Rectal smooth muscle tissue (tissue), 1 donor: ENCODE measurements at regions not wholly inside any gene's neighbourhood (a gene's known extent, or its start where the extent isn't known, plus 50 kb on each side); places are given as distances from the start of the nearest gene placed in this dataset.

Experiments
- H3K27ac ChIP-seq: one replicate; pipeline ENCODE4 v1.7.0; 2013; ENCODE audit warnings: low read depth, low read length, inconsistent platforms
- H3K27me3 ChIP-seq: one replicate; pipeline ENCODE4 v1.7.0; 2013; ENCODE audit warnings: low read length; ENCODE audit not compliant: control insufficient read depth, insufficient read depth
- H3K36me3 ChIP-seq: one replicate; pipeline ENCODE4 v1.7.0; 2013; ENCODE audit warnings: low read length; ENCODE audit not compliant: control insufficient read depth, insufficient read depth
- H3K4me1 ChIP-seq: one replicate; pipeline ENCODE4 v1.7.0; 2013; ENCODE audit warnings: low read length; ENCODE audit not compliant: control insufficient read depth, insufficient read depth
- H3K4me3 ChIP-seq: one replicate; pipeline ENCODE4 v1.7.0; 2013; ENCODE audit warnings: low read length
- H3K9ac ChIP-seq: one replicate; pipeline ENCODE4 v1.7.0; 2013; ENCODE audit warnings: low read length

DNA sequence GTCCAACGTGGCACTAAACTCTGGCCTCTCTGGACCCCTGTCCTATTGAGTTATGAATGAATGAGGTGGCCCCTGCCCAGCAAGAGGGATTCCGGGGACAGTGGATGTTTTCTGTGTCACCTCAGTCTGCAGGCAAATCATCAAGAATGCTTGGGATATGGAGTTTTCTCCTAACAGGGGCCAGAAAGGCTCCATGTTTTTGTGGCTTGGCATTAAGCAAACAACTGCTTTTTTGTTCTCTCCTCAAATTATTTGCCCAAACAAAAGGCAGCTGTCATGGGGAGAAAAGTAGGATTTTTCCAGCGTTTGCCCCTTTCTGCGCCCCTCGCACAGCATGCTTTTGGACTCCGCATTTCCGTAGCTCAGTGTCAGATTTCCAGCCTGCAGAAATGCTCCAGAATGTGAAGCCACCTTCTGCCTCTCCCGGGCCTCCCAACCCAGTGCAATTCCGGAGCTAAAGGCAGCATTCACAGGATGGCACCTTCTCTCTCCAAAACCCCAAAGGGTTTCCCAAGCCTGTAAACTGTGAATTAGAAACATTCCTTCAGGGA lies 553.3 kb downstream of the CCDC171 start:
- Histone ChIP-seq H3K4me1 (no peaks in the 10 kb centered on the region), H3K27me3 (no peaks in the 10 kb centered on the region), H3K4me3 (no peak overlapping the region), H3K27ac (no peak overlapping the region), H3K36me3 (no peaks in the 10 kb centered on the region), H3K9ac (no peak overlapping the region)

DNA sequence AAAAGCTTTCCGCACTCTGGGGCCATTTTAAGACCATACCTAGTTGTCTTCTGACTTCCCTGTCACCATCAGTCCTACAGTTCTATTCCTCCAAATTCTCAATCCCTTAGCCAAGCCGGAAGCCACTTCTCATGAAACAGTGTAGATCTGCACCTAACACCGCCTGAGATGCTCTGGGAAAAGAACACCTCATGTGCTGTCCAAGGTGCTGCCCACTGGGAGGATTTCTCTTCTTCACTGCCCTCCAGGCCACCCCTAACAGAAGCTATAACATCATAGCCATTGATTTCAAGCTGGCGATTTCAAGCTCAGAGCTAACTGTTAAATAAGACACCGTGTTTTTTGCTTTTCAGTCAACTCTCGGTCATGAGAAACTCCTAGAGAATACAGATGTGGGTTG lies 559.3 kb downstream of the CCDC171 start:
- no peaks in the 10 kb centered on the region for H3K36me3 ChIP-seq
- no peaks in the 10 kb centered on the region for H3K27me3 ChIP-seq
- no peak overlapping the region for H3K27ac ChIP-seq
- no peak overlapping the region for H3K9ac ChIP-seq
- no peaks in the 10 kb centered on the region for H3K4me1 ChIP-seq
- H3K4me3 ChIP-seq, result no peak overlapping the region

DNA sequence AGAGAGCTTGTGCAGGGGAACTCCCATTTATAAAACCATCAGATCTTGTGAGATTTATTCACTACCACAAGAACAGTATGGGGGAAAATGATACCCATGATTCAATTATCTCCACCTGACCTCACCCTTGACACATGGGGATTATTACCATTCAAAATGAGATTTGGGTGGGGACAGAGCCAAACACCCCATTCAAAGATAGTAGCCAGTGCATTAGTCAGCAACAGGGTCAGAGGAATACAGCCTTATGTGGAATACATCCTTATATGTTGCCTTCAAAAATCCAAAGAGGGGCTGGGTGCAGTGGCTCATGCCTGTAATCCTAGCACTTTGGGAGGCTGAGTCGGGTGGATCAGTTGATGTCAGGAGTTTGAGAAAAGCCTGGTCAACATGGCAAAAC lies 563.2 kb downstream of the CCDC171 start:
- Histone ChIP-seq H3K9ac (no peak overlapping the region), H3K36me3 (no peaks in the 10 kb centered on the region), H3K4me3 (no peak overlapping the region), H3K27ac (no peak overlapping the region), H3K4me1 (no peaks in the 10 kb centered on the region), H3K27me3 (no peaks in the 10 kb centered on the region)

GRCh38 chr9:16118043-16118442 lies 565.2 kb downstream of the CCDC171 start:
- Histone ChIP-seq H3K9ac (no peak overlapping the region), H3K36me3 (no peaks in the 10 kb centered on the region), H3K4me3 (no peak overlapping the region), H3K27me3 (no peaks in the 10 kb centered on the region), H3K27ac (no peak overlapping the region), H3K4me1 (no peaks in the 10 kb centered on the region)

DNA sequence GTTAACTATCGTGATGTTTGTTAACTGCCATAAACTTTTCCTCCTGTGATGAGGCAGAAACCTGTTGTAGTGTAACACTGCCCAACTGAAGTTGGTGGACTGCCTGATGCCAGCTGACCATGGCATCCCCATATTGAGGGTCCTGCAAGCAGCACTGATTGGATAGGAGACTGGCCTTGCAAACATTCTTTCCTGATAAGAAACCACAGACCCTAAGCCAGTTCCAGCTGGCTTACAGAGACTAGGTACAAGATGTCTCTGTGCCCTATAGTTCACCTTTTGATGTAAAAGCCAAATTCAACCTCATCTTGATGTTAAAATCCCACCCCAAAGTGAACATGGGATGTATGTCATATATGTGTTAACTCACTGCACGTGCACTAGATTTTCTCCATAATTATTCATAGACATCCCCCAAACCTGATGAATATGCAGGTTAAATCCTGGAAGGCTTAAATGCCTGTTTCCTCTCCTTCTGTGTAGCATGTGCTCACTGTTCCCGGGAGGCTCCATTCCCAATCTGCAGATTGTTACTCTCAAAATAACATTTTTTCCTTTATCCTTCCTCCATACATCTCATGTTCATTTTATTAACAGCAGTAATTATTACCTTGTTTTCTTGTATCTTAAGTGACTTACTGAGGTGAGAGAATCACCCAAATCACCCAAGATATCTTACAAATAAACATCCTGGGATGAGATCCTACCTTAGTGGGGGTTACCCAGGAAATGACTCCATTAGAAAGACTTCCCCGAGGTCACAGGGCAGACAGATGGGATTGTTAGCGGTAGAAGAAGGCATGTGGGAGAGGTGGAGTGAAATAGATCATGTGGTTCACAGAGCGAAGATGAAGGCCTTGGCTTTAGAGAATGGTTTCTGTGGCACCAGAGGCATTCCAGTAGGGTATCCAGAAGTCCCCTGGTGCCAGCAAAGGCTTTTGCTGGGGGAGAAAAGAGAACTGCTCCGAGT lies 566.7 kb downstream of the CCDC171 start:
- H3K4me3 ChIP-seq, result no peak overlapping the region
- no peak overlapping the region for H3K27ac ChIP-seq
- no peaks in the 10 kb centered on the region for H3K4me1 ChIP-seq
- no peaks in the 10 kb centered on the region for H3K36me3 ChIP-seq
- H3K9ac ChIP-seq, result no peak overlapping the region
- H3K27me3 ChIP-seq, result no peaks in the 10 kb centered on the region

- Histone ChIP-seq H3K9ac (no peak overlapping the region), H3K27ac (no peak overlapping the region), H3K4me3 (no peak overlapping the region), H3K27me3 (no peaks in the 10 kb centered on the region), H3K36me3 (no peaks in the 10 kb centered on the region), H3K4me1 (no peaks in the 10 kb centered on the region)
Observed at GRCh38 chr9:16120231-16120641, 567.4 kb downstream of the CCDC171 start.

GRCh38 chr9:16120727-16121126 lies 567.9 kb downstream of the CCDC171 start:
- H3K9ac ChIP-seq, result no peak overlapping the region
- H3K4me1 ChIP-seq, result no peaks in the 10 kb centered on the region
- H3K27me3 ChIP-seq, result no peaks in the 10 kb centered on the region
- H3K4me3 ChIP-seq, result no peak overlapping the region
- H3K27ac ChIP-seq, result no peak overlapping the region
- no peaks in the 10 kb centered on the region for H3K36me3 ChIP-seq

DNA sequence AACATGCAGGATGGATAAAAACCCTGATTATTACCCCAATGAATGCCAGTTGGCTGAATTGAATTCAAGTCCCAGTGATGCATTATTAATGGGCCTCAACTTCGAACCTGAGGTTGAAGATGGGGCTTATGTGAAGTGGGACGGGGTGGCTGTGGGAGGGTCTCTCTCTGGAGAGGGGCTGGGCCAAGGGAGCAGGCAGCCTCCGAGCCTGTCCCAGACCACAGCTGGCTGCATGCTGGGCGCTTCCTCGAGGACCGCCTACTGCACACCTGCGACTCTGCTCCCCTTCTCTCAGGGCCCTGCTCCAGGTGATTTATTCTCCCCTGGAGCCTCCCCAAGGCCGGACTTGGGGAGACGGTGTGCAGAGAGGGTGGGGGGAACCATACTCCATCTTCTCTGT lies 568.3 kb downstream of the CCDC171 start:
- Histone ChIP-seq H3K36me3 (no peaks in the 10 kb centered on the region), H3K4me1 (no peaks in the 10 kb centered on the region), H3K27me3 (no peaks in the 10 kb centered on the region), H3K27ac (no peak overlapping the region), H3K9ac (no peak overlapping the region), H3K4me3 (no peak overlapping the region)

- H3K27me3 ChIP-seq, result no peaks in the 10 kb centered on the region
- H3K4me3 ChIP-seq, result no peak overlapping the region
- H3K9ac ChIP-seq, result no peak overlapping the region
- no peaks in the 10 kb centered on the region for H3K36me3 ChIP-seq
- H3K4me1 ChIP-seq, result no peaks in the 10 kb centered on the region
- H3K27ac ChIP-seq, result no peak overlapping the region
Observed at GRCh38 chr9:16121601-16122286, 568.9 kb downstream of the CCDC171 start.

GRCh38 chr9:16125629-16126028 lies 572.8 kb downstream of the CCDC171 start:
- no peak overlapping the region for H3K9ac ChIP-seq
- H3K4me1 ChIP-seq, result no peaks in the 10 kb centered on the region
- no peak overlapping the region for H3K4me3 ChIP-seq
- H3K27me3 ChIP-seq, result no peaks in the 10 kb centered on the region
- H3K36me3 ChIP-seq, result no peaks in the 10 kb centered on the region
- no peak overlapping the region for H3K27ac ChIP-seq

GRCh38 chr9:16126042-16126441 lies 573.2 kb downstream of the CCDC171 start:
- H3K27me3 ChIP-seq, result no peaks in the 10 kb centered on the region
- H3K4me1 ChIP-seq, result no peaks in the 10 kb centered on the region
- H3K36me3 ChIP-seq, result no peaks in the 10 kb centered on the region
- H3K27ac ChIP-seq, result no peak overlapping the region
- H3K9ac ChIP-seq, result no peak overlapping the region
- no peak overlapping the region for H3K4me3 ChIP-seq

DNA sequence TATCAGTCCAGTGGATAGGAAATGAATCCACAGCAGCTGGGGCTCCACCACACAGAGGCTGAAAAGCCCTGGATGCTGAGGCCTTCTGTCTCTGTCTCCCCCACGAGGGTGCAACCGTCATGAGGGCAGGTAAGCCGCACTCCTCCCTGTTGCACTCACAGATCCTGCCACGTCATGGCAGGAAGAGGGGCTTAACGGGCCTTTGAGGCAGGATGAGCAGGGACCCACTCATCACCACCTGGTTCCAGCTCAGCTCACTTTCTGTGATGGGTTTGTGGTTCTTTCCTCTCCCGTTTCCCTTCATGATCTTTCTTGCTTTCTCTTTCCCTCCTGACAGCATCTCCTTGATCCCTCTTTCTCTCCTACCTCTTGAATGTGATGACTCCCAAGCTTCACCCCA lies 575.2 kb downstream of the CCDC171 start:
- Histone ChIP-seq H3K4me1 (no peaks in the 10 kb centered on the region), H3K27ac (no peak overlapping the region), H3K4me3 (no peak overlapping the region), H3K27me3 (no peaks in the 10 kb centered on the region), H3K9ac (no peak overlapping the region), H3K36me3 (no peaks in the 10 kb centered on the region)
